Uterus (tissue), 3 donors: ENCODE measurements at regions not wholly inside any gene's neighbourhood (a gene's known extent, or its start where the extent isn't known, plus 50 kb on each side); places are given as distances from the start of the nearest gene placed in this dataset.

ENCODE experiments used
- DNase-seq, 2 donors: peaks; one replicate each; pipeline ENCODE4 v3.0.0-alpha.2; 2019 to 2020
- H3K27ac ChIP-seq, 2 donors: fragments of 200-600 bp; sonication (generic); 1 replicate in 1 of 2; 2 replicates in 1 of 2; pipeline ENCODE4 v1.5.1; 2016 to 2018
- H3K27me3 ChIP-seq, 2 donors: fragments of 200-600 bp; sonication (generic); one replicate each; pipeline ENCODE4 v1.5.1; 2018 to 2019; ENCODE audit warnings: control low read depth in 1 of 2
- H3K36me3 ChIP-seq, 2 donors: fragments of 200-600 bp; sonication (generic); one replicate each; pipeline ENCODE4 v1.5.1; 2019; ENCODE audit warnings: control low read depth in 1 of 2
- H3K4me1 ChIP-seq, 2 donors: fragments of 200-600 bp; sonication (generic); one replicate each; pipeline ENCODE4 v1.5.1; 2018 to 2019; ENCODE audit warnings: control low read depth in 1 of 2
- H3K4me3 ChIP-seq, 2 donors: fragments of 200-600 bp; sonication (generic); 1 replicate in 1 of 2; 2 replicates in 1 of 2; pipeline ENCODE4 v1.5.1; 2018 to 2019; ENCODE audit warnings: mild to moderate bottlenecking in 1 of 2
- H3K9me3 ChIP-seq, 2 donors: fragments of 200-600 bp; sonication (generic); one replicate each; pipeline ENCODE4 v1.5.1; 2019; ENCODE audit warnings: control low read depth in 1 of 2
- CTCF ChIP-seq, 4 experiments: fragments of 200-600 bp in 2 of 4; fragments of 450-650 bp in 2 of 4; sonication (generic) in 2 of 4; IDR thresholded peaks; one replicate each; pipeline ENCODE4 v1.5.1; 2016 to 2019; ENCODE audit warnings: antibody characterized with exemption in 4 of 4, mild to moderate bottlenecking in 2 of 4, moderate library complexity in 1 of 4
- POLR2A ChIP-seq, 2 donors: fragments of 450-650 bp; IDR thresholded peaks; one replicate each; pipeline ENCODE4 v1.6.1; 2016; ENCODE audit warnings: antibody characterized with exemption in 2 of 2, mild to moderate bottlenecking in 1 of 2, moderate library complexity in 1 of 2
- intact Hi-C: fragments of 100-400 bp; cut with DNase I; formaldehyde crosslinking; loops from one replicate; pipeline ENCODE4 v1.15.1; 2023; ENCODE audit warnings: low total_unique reads
- donor health status: DM: yes; HTN: yes; CAD: no.

DNA sequence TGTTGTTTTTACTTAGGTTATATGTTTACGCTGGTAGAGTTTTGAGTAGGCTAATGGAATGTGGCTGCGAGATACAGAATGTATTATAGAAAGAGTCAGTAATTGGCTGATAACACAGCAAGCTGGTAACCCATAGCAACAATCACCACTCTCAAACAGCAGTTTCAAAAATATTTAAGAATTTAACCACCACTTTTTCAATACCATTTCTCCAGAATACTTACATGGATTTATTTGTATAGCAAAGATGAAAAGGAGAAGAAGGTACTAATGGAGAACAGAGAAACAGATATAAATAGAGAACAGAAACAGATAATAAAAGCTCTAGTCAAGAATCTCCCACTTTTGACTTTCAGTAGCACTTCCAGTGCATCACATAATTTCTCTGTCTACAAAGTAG lies 188.3 kb upstream of the SLC39A10 start:
- no peak for DNase-seq
- H3K4me1 ChIP-seq: no peaks in the 10 kb centered on the region
- no peak overlapping the region for H3K27ac ChIP-seq
- H3K4me3 ChIP-seq: no peak overlapping the region
- H3K9me3 ChIP-seq: no peaks in the 10 kb centered on the region
- H3K27me3 ChIP-seq: no peaks in the 10 kb centered on the region
- intact Hi-C loops: no loop called here
- H3K36me3 ChIP-seq: no peaks in the 10 kb centered on the region
- no peak for TF ChIP-seq CTCF (IDR thresholded peaks at IDR 0.05)
- no peak for TF ChIP-seq POLR2A (IDR thresholded peaks at IDR 0.05)

- no peak for DNase-seq
- no peaks in the 10 kb centered on the region for H3K36me3 ChIP-seq
- intact Hi-C loops: no loop called here
- no peaks in the 10 kb centered on the region for H3K9me3 ChIP-seq
- H3K4me3 ChIP-seq: no peak overlapping the region
- no peak for TF ChIP-seq CTCF (IDR thresholded peaks at IDR 0.05)
- no peak for TF ChIP-seq POLR2A (IDR thresholded peaks at IDR 0.05)
- H3K27me3 ChIP-seq: no peaks in the 10 kb centered on the region
- H3K27ac ChIP-seq: no peak overlapping the region
- H3K4me1 ChIP-seq: no peaks in the 10 kb centered on the region
Observed at GRCh38 chr2:195466427-195466826, 190.6 kb upstream of the SLC39A10 start.

- H3K36me3 ChIP-seq: no peaks in the 10 kb centered on the region
- no peak for DNase-seq
- TF ChIP-seq CTCF (IDR thresholded peaks at IDR 0.05) (no peak), POLR2A (IDR thresholded peaks at IDR 0.05) (no peak)
- H3K27me3 ChIP-seq: no peaks in the 10 kb centered on the region
- H3K4me1 ChIP-seq: no peaks in the 10 kb centered on the region
- H3K27ac ChIP-seq: no peak overlapping the region
- H3K4me3 ChIP-seq: no peak overlapping the region
- no peaks in the 10 kb centered on the region for H3K9me3 ChIP-seq
- intact Hi-C loops: no loop called here
Observed at GRCh38 chr2:195461010-195461409, 196.0 kb upstream of the SLC39A10 start.

GRCh38 chr2:195458936-195459335 lies 198.1 kb upstream of the SLC39A10 start:
- TF ChIP-seq POLR2A (IDR thresholded peaks at IDR 0.05): no peak
- no peak for TF ChIP-seq CTCF (IDR thresholded peaks at IDR 0.05)
- intact Hi-C loops: no loop called here
- no peak overlapping the region for H3K27ac ChIP-seq
- H3K4me1 ChIP-seq: no peaks in the 10 kb centered on the region
- no peaks in the 10 kb centered on the region for H3K36me3 ChIP-seq
- no peaks in the 10 kb centered on the region for H3K27me3 ChIP-seq
- H3K4me3 ChIP-seq: no peak overlapping the region
- H3K9me3 ChIP-seq: no peaks in the 10 kb centered on the region
- no peak for DNase-seq

DNA sequence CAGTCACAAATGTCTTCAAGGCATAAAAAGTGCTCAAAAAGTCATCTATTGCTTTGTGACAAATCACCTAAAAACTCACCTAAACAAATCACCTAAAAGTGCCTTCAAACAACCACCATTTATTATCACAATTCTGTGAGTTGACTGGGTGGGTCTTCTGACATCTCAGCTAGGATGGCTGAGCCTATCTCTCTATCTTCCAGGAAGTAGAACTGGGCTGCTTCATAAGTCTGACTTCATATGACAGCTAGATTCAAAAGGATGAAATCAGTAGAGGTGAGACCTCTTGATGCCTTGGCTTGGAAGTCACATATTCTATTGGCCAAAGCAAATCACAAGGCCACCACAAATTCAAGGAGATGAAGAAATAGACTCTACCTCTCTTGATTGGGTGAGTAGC lies 199.2 kb upstream of the SLC39A10 start:
- Histone ChIP-seq H3K4me3 (no peak overlapping the region), H3K27ac (no peak overlapping the region), H3K9me3 (no peaks in the 10 kb centered on the region), H3K27me3 (no peaks in the 10 kb centered on the region), H3K4me1 (no peaks in the 10 kb centered on the region), H3K36me3 (no peaks in the 10 kb centered on the region)
- TF ChIP-seq CTCF (IDR thresholded peaks at IDR 0.05) (no peak), POLR2A (IDR thresholded peaks at IDR 0.05) (no peak)
- intact Hi-C loops: no loop called here
- DNase-seq: no peak
